Right cardiac atrium (tissue), 5 donors: ENCODE measurements at regions not wholly inside any gene's neighbourhood (a gene's known extent, or its start where the extent isn't known, plus 50 kb on each side); places are given as distances from the start of the nearest gene placed in this dataset.
A peak's percentile ranks its signal among the peaks of the same experiment; 100 is the strongest.

ENCODE experiments used
- ATAC-seq, 2 donors: fragments of 200-7000 bp; cut with Tn5 transposase; one replicate each; pipeline versions ENCODE4 v1.8.0 to v1.9.1; 2020; ENCODE audit warnings: moderate library complexity in 2 of 2, mild to moderate bottlenecking in 1 of 2
- DNase-seq, 3 donors: peaks; one replicate each; pipeline ENCODE4 v3.0.0-alpha.2; 2020
- H3K27ac ChIP-seq: one replicate; pipeline ENCODE4 v1.5.1; 2013; ENCODE audit warnings: mild to moderate bottlenecking, low read length, control low read depth, moderate library complexity
- H3K27me3 ChIP-seq: one replicate; pipeline ENCODE4 v1.6.1; 2013; ENCODE audit not compliant: control insufficient read depth, insufficient read depth
- H3K4me1 ChIP-seq: one replicate; pipeline ENCODE4 v1.6.1; 2013; ENCODE audit warnings: low read length; ENCODE audit not compliant: control insufficient read depth, insufficient read depth
- H3K4me3 ChIP-seq: one replicate; pipeline ENCODE4 v1.5.1; 2013; ENCODE audit warnings: low read length, control low read depth
- H3K9me3 ChIP-seq: one replicate; pipeline ENCODE4 v1.6.1; 2013; ENCODE audit warnings: low read length; ENCODE audit not compliant: control insufficient read depth
- WGBS: extraction: QIAGEN DNeasy Blood & Tissue Kit; methylation state at CpG from one replicate; pipeline ENCODE4 v1.1.7; 2013; 5-methylcytosine and 5-hydroxymethylcytosine counted together
- intact Hi-C, 4 donors: fragments of 100-400 bp; cut with DNase I; formaldehyde crosslinking; loops; one replicate each; pipeline versions ENCODE4 v1.11.0 to v1.14.0; 2022 to 2023
- donor health status: healthy with polysubstance abuse.
- donor health status: DM: no; HTN: yes; CAD: no.
- donor health status: DM: no; HTN: no; CAD: no.
- donor health status: DM: no; HTN: yes; CAD: no; lungs with severe emphysema.
- donor health status: DM: yes; HTN: yes; CAD: no.

DNA sequence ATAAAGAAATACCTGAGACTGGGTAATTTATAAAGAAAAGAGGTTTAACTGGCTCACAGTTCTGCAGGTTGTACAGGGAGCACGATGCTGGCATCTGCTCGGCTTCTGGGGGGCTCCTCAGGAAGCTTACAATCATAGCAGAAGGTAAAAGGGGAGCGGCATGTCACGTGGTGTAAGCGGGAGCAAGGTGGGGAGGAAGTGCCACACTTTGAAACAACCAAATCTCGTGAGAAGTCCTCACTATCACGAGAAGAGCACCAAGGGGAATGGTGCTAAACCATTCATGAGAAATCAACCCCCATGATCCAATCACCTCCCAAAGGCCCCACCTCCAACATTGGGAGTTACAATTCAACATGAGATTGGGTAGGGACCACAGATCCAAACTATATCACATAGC lies 67.7 kb downstream of the AKR1B1 start:
- Histone ChIP-seq H3K27me3 (no peaks in the 10 kb centered on the region), H3K9me3 (no peaks in the 10 kb centered on the region), H3K4me3 (no peak overlapping the region), H3K4me1 (no peaks in the 10 kb centered on the region), H3K27ac (no peak overlapping the region)
- intact Hi-C loops = no loop called here
- ATAC-seq (no peak), DNase-seq (no peak)
- 87% methylated on average over 7 of the region's 7 CpGs for WGBS

DNA sequence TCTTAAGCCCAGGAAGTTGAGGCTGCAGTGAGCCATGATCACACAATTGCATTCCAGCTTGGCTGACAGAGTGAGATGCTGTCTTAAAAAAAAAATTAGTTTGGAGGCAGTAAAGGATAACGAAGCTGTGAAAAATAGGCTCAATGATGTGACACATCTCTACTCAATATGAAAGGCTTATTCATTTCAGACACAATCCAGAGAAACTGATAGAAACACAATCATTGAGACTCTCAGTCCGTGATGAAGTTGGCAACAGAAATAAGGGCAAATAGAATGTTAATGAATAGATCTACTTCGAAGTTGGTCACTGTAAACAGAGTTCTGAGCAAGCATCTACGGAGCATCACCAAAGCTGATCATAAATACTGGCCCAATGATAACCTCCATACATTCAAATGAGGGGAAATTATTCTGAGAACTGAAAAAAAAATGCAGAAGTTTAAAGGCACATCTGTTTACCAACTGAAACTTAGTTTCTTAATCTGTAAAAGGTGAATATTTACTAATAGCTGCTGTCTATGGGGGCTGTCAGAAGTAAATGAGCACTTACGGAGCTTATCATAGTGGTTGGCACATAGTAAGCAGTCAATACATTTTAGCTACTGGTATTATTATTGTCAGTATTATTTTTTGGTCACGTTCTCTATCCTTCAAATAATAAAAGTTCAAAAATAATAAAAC lies 70.4 kb downstream of the AKR1B1 start:
- H3K27ac ChIP-seq = no peak overlapping the region
- DNase-seq = no peak
- WGBS = 75% methylated on average over 6 of the region's 6 CpGs
- no peaks in the 10 kb centered on the region for H3K9me3 ChIP-seq
- H3K4me3 ChIP-seq = no peak overlapping the region
- ATAC-seq = no peak
- intact Hi-C loops = no loop called here
- H3K4me1 ChIP-seq = no peaks in the 10 kb centered on the region
- no peaks in the 10 kb centered on the region for H3K27me3 ChIP-seq

DNA sequence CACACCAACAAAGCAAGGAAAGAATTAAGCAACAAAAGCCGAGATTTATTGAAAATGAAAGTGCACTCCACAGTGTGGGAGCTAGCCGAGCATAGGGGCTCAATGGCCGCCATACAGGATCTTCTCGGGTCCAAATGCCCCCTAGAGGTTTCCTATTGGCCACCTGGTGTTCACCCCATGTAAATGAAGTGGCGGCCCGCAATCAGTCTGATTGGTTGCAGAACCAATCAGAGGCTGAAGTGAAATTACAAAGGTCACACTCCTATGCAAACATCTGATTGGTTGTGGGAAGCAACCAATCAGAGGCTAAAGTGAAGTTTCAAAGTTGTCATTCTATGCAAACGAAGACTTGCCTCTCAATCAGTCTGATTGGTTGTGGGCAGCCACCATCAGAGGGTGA lies 61.8 kb upstream of the SLC35B4 start:
- intact Hi-C loops = no loop called here
- Histone ChIP-seq H3K4me3 (no peak overlapping the region), H3K27ac (no peak overlapping the region), H3K4me1 (no peaks in the 10 kb centered on the region), H3K27me3 (no peaks in the 10 kb centered on the region), H3K9me3 (peaks cover 2% of the 10 kb centered on the region)
- ATAC-seq (no peak), DNase-seq (no peak)
- 91% methylated on average over 7 of the region's 7 CpGs for WGBS

DNA sequence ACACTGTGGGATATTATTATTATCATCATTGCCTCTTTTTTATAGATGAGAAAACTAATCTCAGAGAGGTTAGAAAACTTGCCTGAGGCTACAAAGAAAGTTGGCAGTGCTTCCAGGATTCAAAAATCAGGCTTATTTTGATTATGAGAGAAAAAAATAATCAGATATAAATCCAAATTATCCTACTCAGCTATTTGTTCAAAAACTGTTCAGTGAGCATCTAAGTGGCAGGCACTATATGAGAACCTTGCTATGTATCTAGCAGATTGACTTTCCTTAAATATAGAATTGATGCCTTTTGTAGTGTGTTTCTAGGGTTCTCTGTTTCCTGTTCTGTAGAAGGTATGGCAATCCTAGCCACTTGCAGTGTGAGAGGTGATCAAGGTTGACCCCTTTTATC lies 60.0 kb upstream of the SLC35B4 start:
- no peak overlapping the region for H3K4me3 ChIP-seq
- DNase-seq (no peak), ATAC-seq (no peak)
- intact Hi-C loops = no loop called here
- H3K9me3 ChIP-seq = peaks cover 2% of the 10 kb centered on the region
- H3K27ac ChIP-seq = no peak overlapping the region
- no peaks in the 10 kb centered on the region for H3K27me3 ChIP-seq
- H3K4me1 ChIP-seq = no peaks in the 10 kb centered on the region

DNA sequence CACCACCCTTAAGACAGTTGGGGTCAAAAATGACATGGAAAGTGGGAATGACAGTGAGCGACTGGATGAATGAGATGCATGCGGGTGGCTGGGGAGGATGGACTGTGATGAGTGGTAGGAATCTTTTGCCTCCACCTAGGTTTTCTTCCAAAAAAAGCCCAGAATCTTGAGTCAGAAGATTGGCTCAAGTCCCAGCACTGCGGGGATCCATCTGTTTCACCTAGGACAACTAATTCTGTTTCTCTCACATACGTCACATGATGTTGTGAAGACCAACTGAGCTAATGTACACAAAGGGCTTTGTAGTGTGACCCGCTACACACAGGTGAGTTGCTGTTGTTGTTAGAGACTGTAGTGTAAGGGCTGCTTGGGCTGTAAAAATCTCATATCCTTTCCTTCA lies 58.5 kb upstream of the SLC35B4 start:
- DNase-seq (no peak), ATAC-seq (no peak)
- intact Hi-C loops = no loop called here
- Histone ChIP-seq H3K27ac (no peak overlapping the region), H3K9me3 (peaks cover 2% of the 10 kb centered on the region), H3K4me1 (no peaks in the 10 kb centered on the region), H3K4me3 (no peak overlapping the region), H3K27me3 (no peaks in the 10 kb centered on the region)
- WGBS = 93% methylated on average over 5 of the region's 5 CpGs

DNA sequence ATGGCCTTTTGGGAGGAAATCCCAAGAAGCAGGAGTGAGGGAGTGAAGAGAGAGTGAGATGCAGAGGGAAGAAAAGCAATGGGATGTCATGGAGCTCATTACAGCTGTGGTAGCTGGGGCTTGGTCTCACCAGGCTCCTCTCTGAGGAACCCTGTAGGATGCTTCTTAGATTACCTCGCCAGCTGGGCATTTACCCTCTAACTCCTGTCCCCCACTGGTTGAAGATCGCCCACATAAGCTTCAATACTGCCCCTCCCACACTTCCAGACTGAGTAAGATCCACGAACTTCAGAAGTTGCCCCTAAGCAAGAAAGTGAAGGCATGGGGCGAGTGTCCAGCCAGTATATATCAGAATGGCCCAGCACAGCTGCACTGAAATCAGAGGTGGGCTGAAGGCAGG lies 58.1 kb upstream of the SLC35B4 start:
- ATAC-seq = no peak
- Histone ChIP-seq H3K4me1 (no peaks in the 10 kb centered on the region), H3K4me3 (no peak overlapping the region), H3K27me3 (no peaks in the 10 kb centered on the region), H3K27ac (no peak overlapping the region), H3K9me3 (peaks cover 2% of the 10 kb centered on the region)
- DNase-seq = peak in 1 of 3 donors; percentile 41
- 68% methylated on average over 4 of the region's 4 CpGs for WGBS
- intact Hi-C loops = no loop called here

DNA sequence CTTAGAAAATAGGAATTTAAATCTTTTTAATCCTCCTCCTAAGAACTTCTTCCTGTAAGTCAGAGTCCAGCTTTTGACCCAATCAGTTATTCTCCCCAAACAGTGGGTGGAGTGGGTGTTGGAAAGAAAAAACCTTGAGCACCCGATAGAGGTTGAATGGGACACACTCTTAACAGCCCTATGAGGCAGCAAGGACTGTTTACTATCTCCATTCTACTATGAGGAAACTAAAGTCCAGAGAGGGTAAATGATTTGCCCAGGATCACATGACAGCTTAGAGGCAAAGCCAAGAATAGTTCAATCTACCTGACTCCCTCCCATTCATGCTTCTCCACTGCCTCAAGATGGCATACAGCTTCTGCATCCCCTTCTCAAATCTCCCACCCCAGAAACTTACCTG lies 57.6 kb upstream of the SLC35B4 start:
- ATAC-seq = no peak
- Histone ChIP-seq H3K4me1 (no peaks in the 10 kb centered on the region), H3K9me3 (peaks cover 2% of the 10 kb centered on the region), H3K27ac (no peak overlapping the region), H3K4me3 (no peak overlapping the region), H3K27me3 (no peaks in the 10 kb centered on the region)
- WGBS = 98% methylated on average over 1 of the region's 1 CpG
- intact Hi-C loops = no loop called here
- no peak for DNase-seq

DNA sequence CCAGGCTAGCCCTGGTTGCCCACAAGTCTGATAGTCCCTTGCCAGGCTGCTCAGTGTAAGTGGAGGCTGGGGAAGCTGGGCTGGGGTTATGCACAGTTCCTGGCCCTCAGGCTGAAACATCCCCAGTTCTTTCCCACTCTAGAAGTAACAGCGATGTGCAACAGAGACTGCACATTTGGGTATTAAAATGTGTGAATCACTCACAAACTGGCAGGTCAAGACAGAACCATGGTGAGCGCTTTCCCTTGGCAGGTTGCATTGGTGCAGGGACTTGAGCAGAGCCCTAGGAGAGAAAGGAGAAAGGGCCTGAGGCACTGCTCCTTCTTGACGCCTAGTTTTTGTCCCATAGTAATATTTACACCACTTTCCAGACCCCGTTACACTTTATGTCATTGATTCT lies 56.1 kb upstream of the SLC35B4 start:
- no peak for ATAC-seq

DNA sequence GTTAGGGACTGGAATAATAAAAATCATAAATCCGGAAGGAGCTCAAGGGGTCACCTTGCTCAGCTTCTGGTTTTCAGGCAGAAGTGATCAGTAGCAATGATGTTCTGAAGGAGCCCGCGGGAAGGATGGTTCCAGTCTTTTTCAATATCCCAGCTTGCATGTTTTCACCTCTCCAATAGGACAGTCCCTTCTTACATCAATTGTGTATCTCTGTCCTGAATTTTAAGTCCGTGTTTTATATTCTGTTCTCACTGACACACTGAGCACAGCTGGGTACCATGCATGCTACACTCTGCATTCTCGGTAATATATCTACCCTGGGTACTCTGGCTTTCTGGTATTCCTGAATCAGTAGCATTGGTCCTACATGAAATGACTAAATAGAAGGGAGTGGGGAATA lies 55.2 kb upstream of the SLC35B4 start:
- intact Hi-C loops = no loop called here
- no peak overlapping the region for H3K27ac ChIP-seq
- H3K9me3 ChIP-seq = no peaks in the 10 kb centered on the region
- 91% methylated on average over 5 of the region's 5 CpGs for WGBS
- ATAC-seq (no peak), DNase-seq (no peak)
- no peaks in the 10 kb centered on the region for H3K4me1 ChIP-seq
- H3K27me3 ChIP-seq = no peaks in the 10 kb centered on the region
- H3K4me3 ChIP-seq = no peak overlapping the region

More for the DNA sequence above, 56.1 kb upstream of the SLC35B4 start:
- DNase-seq = no peak
- WGBS = 91% methylated on average over 4 of the region's 4 CpGs
- H3K27ac ChIP-seq = no peak overlapping the region
- no peaks in the 10 kb centered on the region for H3K27me3 ChIP-seq
- no peaks in the 10 kb centered on the region for H3K4me1 ChIP-seq
- H3K4me3 ChIP-seq = no peak overlapping the region
- no peaks in the 10 kb centered on the region for H3K9me3 ChIP-seq
- intact Hi-C loops = no loop called here

DNA sequence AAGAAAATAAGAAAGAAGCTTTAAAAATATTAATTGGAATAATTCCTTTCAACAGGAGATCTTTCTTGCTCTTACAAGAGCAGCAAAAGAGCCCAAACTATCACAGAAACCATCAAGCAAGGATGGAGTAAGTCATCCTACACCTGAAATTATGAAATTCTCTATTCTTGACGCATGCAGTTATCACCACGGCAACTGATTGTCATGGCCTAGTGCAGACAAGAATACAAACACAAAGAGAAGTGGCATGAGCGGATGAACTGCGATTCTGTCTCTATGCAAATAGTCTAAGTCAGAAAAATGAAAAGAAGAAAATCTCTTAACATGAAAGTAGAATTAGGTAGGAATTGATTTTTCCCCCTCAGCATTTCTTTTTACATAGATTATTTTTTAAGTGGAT lies 54.8 kb upstream of the SLC35B4 start:
- DNase-seq (no peak), ATAC-seq (no peak)
- no peaks in the 10 kb centered on the region for H3K27me3 ChIP-seq
- H3K27ac ChIP-seq = no peak overlapping the region
- H3K9me3 ChIP-seq = no peaks in the 10 kb centered on the region
- intact Hi-C loops = no loop called here
- 91% methylated on average over 4 of the region's 4 CpGs for WGBS
- H3K4me1 ChIP-seq = no peaks in the 10 kb centered on the region
- H3K4me3 ChIP-seq = no peak overlapping the region

DNA sequence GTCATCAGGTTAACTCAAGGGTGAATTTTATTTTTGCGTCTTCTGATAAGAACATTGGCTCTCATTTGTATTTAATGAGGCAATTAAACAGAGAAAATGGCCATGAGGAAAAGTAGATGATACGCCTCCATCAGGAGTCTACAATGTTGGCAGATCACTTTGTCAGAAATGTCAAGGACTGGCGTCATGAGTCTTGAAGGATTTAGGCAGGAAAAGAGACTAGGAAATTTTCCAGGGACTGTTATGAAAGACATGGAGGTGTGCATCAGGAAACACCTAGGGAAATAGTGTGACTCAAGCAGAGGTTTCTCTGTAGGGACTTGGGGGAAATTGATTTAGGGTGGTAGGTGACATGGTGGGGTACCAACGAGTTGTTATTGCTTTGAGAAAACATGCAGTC lies 53.4 kb upstream of the SLC35B4 start:
- WGBS = 81% methylated on average over 4 of the region's 4 CpGs
- intact Hi-C loops = no loop called here
- ATAC-seq = no peak
- DNase-seq = no peak
- Histone ChIP-seq H3K27me3 (no peaks in the 10 kb centered on the region), H3K9me3 (no peaks in the 10 kb centered on the region), H3K27ac (no peak overlapping the region), H3K4me1 (no peaks in the 10 kb centered on the region), H3K4me3 (no peak overlapping the region)
